Coronary artery (tissue), 2 donors: ENCODE measurements at regions not wholly inside any gene's neighbourhood (a gene's known extent, or its start where the extent isn't known, plus 50 kb on each side); places are given as distances from the start of the nearest gene placed in this dataset.

Experiments
- DNase-seq: peaks from one replicate; pipeline ENCODE4 v3.0.0-alpha.2; 2017; ENCODE audit warnings: low spot score
- H3K27ac ChIP-seq, 2 donors: fragments of 200-600 bp; sonication (generic); one replicate each; pipeline ENCODE4 v1.5.1; 2016 to 2019
- H3K4me3 ChIP-seq: fragments of 200-600 bp; sonication (generic); 2 replicates; pipeline ENCODE4 v1.5.1; 2016; ENCODE audit warnings: mild to moderate bottlenecking, moderate library complexity
- CTCF ChIP-seq: fragments of 200-600 bp; sonication (generic); IDR thresholded peaks from one replicate; pipeline ENCODE4 v1.5.1; 2019; ENCODE audit warnings: antibody characterized with exemption

GRCh38 chr16:85194307-85195270, 82.3 kb upstream of the CIBAR2 start:
- DNase-seq = no peak
- TF ChIP-seq CTCF = no peak
- no peak overlapping the region for H3K27ac ChIP-seq
- no peak overlapping the region for H3K4me3 ChIP-seq

- TF ChIP-seq CTCF = no peak
- no peak overlapping the region for H3K27ac ChIP-seq
- no peak for DNase-seq
- H3K4me3 ChIP-seq = no peak overlapping the region
These were observed 83.0 kb upstream of the CIBAR2 start for GRCh38 chr16:85195271-85195647.

GRCh38 chr16:85195900-85196772, 83.9 kb upstream of the CIBAR2 start:
- no peak for TF ChIP-seq CTCF
- Histone ChIP-seq H3K4me3 (no peak overlapping the region), H3K27ac (no peak overlapping the region)
- DNase-seq = no peak

- H3K4me3 ChIP-seq = no peak overlapping the region
- no peak for DNase-seq
- no peak overlapping the region for H3K27ac ChIP-seq
- TF ChIP-seq CTCF = no peak
These were observed 84.7 kb upstream of the CIBAR2 start for GRCh38 chr16:85196976-85197375.

- Histone ChIP-seq H3K27ac (no peak overlapping the region), H3K4me3 (no peak overlapping the region)
- TF ChIP-seq CTCF = no peak
- no peak for DNase-seq
These were observed 85.6 kb upstream of the CIBAR2 start for GRCh38 chr16:85197611-85198566.

- no peak overlapping the region for H3K4me3 ChIP-seq
- H3K27ac ChIP-seq = no peak overlapping the region
These were observed 86.9 kb upstream of the CIBAR2 start for GRCh38 chr16:85199069-85199725.

More at GRCh38 chr16:85199069-85199725, 86.9 kb upstream of the CIBAR2 start:
- no peak for TF ChIP-seq CTCF
- no peak for DNase-seq
